ENCODE measurements at regions not wholly inside any gene's neighbourhood (a gene's known extent, or its start where the extent isn't known, plus 50 kb on each side); places are given as distances from the start of the nearest gene placed in this dataset.

DNA sequence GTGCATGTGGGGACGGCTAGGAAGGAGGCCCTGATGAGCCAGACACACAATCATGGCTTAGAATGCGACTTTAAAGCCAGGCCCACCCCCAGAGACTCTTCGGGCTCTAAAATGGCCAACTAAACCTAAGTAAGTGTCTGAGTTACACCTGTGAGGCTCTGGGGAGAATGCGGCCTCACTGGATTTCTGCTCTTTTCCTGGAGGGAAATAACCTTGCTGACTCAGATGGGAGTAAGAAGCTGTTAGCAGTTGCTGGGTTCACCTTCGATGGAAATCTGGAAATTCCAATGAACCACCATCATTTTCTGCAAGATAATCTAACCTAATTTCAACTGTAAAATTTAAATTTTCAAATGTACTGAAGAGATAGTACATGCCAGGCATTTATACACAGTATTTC is 97.6 kb upstream of the MAML3 start:
- no peak for TF ChIP-seq POLR2A (IDR thresholded peaks at IDR 0.05)
- TF ChIP-seq, protein P1, sequence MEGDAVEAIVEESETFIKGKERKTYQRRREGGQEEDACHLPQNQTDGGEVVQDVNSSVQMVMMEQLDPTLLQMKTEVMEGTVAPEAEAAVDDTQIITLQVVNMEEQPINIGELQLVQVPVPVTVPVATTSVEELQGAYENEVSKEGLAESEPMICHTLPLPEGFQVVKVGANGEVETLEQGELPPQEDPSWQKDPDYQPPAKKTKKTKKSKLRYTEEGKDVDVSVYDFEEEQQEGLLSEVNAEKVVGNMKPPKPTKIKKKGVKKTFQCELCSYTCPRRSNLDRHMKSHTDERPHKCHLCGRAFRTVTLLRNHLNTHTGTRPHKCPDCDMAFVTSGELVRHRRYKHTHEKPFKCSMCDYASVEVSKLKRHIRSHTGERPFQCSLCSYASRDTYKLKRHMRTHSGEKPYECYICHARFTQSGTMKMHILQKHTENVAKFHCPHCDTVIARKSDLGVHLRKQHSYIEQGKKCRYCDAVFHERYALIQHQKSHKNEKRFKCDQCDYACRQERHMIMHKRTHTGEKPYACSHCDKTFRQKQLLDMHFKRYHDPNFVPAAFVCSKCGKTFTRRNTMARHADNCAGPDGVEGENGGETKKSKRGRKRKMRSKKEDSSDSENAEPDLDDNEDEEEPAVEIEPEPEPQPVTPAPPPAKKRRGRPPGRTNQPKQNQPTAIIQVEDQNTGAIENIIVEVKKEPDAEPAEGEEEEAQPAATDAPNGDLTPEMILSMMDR (IDR thresholded peaks at IDR 0.05): no peak

All from right lobe of liver (tissue), 4 donors.